Stomach (tissue), 8 donors: ENCODE measurements at regions not wholly inside any gene's neighbourhood (a gene's known extent, or its start where the extent isn't known, plus 50 kb on each side); places are given as distances from the start of the nearest gene placed in this dataset.

Source experiments
- DNase-seq, 2 donors: peaks; one replicate each; pipeline versions ENCODE4 v3.0.0 to v3.0.0-alpha.2; 2013 to 2019
- H3K27ac ChIP-seq, 5 donors: fragments of 200-600 bp in 4 of 5; sonication (generic) in 4 of 5; one replicate each; pipeline ENCODE4 v1.5.1; 2013 to 2019; ENCODE audit warnings: mild to moderate bottlenecking in 1 of 5, moderate library complexity in 1 of 5
- H3K27me3 ChIP-seq, 3 donors: fragments of 200-600 bp; sonication (generic); one replicate each; pipeline ENCODE4 v1.5.1; 2017 to 2019; ENCODE audit warnings: mixed run types in 1 of 3
- H3K36me3 ChIP-seq, 4 donors: fragments of 200-600 bp; sonication (generic); 1 replicate in 3 of 4; 2 replicates in 1 of 4; pipeline ENCODE4 v1.5.1; 2016 to 2019
- H3K4me1 ChIP-seq, 4 donors: fragments of 200-600 bp; sonication (generic); one replicate each; pipeline ENCODE4 v1.5.1; 2016 to 2019
- H3K4me3 ChIP-seq, 4 donors: fragments of 200-600 bp; sonication (generic) in 3 of 4; one replicate each; pipeline ENCODE4 v1.5.1; 2016 to 2019; ENCODE audit warnings: mild to moderate bottlenecking in 1 of 4
- H3K9me3 ChIP-seq, 4 donors: fragments of 200-600 bp; sonication (generic); one replicate each; pipeline ENCODE4 v1.5.1; 2016 to 2019
- CTCF ChIP-seq, 7 experiments: fragments of 450-650 bp in 4 of 7; fragments of 200-600 bp in 3 of 7; sonication (generic) in 3 of 7; IDR thresholded peaks; one replicate each; pipeline ENCODE4 v1.5.1; 2016 to 2019; ENCODE audit warnings: antibody characterized with exemption in 7 of 7, control low read depth in 2 of 7, mild to moderate bottlenecking in 1 of 7
- EP300 ChIP-seq: sonication (generic); formaldehyde crosslinking; IDR thresholded peaks from one replicate; pipeline ENCODE4 v1.6.1; 2017; ENCODE audit warnings: antibody characterized with exemption
- POLR2A ChIP-seq, 4 donors: fragments of 450-650 bp; IDR thresholded peaks; one replicate each; pipeline ENCODE4 v1.6.1; 2016; ENCODE audit warnings: antibody characterized with exemption in 4 of 4, control low read depth in 2 of 4, mild to moderate bottlenecking in 1 of 4, moderate library complexity in 1 of 4
- POLR2AphosphoS5 ChIP-seq, 3 donors: sonication (generic); formaldehyde crosslinking; IDR thresholded peaks; one replicate each; pipeline ENCODE4 v1.6.1; 2016; ENCODE audit warnings: antibody characterized with exemption in 3 of 3
- WGBS, 5 donors: extraction: QIAGEN DNeasy Blood & Tissue Kit in 3 of 5; methylation state at CpG; one replicate each; pipeline versions ENCODE4 v1.1.5 to v1.1.7; 2013 to 2018; 5-methylcytosine and 5-hydroxymethylcytosine counted together
- intact Hi-C: fragments of 100-400 bp; cut with DNase I; formaldehyde crosslinking; loops from one replicate; pipeline ENCODE4 v1.15.1; 2023; ENCODE audit warnings: low total_unique reads
- donor health status: healthy with polysubstance abuse.
- donor health status: Bipolar disorder and iron deficiency.
- donor health status: healthy.

- no peak for TF ChIP-seq POLR2A (IDR thresholded peaks at IDR 0.05)
- WGBS, 5 donors = 76 to 90% (median 86%) methylated on average over 3 to 5 of the region's 5 CpGs
- Histone ChIP-seq H3K4me3 (no peak overlapping the region), H3K9me3 (peaks cover 0 to 10% (median 9%) of the 10 kb centered on the region in 4 donors), H3K27me3 (no peaks in the 10 kb centered on the region), H3K36me3 (no peaks in the 10 kb centered on the region), H3K4me1 (no peaks in the 10 kb centered on the region), H3K27ac (no peak overlapping the region)
- intact Hi-C loops = no loop called here
- DNase-seq = no peak
Measured at GRCh38 chr14:99057576-99058083, 214.4 kb downstream of the BCL11B start.

DNA sequence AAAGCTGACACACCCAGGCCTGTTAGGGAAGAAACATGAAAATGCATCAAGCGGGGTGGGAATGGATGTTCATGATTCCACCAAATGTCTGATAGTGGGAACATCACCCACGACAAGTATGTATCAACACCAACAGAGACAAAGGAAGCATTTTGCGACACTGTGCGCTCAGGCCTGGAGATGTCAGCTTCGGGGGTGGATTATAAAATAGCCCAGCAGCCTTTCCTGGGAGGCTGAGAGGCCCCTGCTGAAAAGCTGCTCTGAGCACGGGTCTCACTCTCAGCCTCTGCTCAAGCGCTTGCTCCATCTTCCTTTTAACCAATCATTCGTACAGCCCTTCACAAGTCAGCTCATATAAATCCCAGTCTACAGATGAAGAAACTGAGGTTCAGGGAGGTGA lies 213.5 kb downstream of the BCL11B start:
- TF ChIP-seq POLR2AphosphoS5 (IDR thresholded peaks at IDR 0.05) (no peak), CTCF (IDR thresholded peaks at IDR 0.05) (no peak), EP300 (no peak), POLR2A (IDR thresholded peaks at IDR 0.05) (no peak)
- no peaks in the 10 kb centered on the region for H3K4me1 ChIP-seq
- H3K4me3 ChIP-seq = no peak overlapping the region
- no peaks in the 10 kb centered on the region for H3K36me3 ChIP-seq
- no peak overlapping the region for H3K27ac ChIP-seq
- WGBS, 5 donors = 87 to 96% (median 94%) methylated on average over 8 of the region's 8 CpGs
- intact Hi-C loops = no loop called here
- no peaks in the 10 kb centered on the region for H3K27me3 ChIP-seq
- no peak for DNase-seq
- peaks cover 0 to 2% (median under 1%) of the 10 kb centered on the region in 4 donors for H3K9me3 ChIP-seq

DNA sequence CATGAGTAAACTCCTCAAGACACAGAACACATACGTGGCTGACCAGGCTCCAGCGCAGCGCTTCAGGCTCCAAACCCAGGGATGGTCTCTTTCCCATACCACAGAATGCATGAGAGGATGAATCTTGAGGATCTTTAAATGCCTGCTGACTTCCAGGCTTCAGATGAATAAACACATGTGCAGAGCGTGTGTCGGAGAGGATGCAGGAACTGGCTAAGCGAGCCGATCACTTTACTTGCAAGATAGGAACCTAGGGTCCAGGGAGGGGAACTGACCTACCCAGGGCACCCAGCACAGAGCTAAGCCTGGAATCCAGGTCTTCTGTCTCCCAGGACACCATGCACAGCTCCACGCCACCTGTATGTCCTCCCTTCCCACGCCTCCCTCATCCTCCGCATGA lies 209.8 kb downstream of the BCL11B start:
- WGBS, 5 donors = 62 to 82% (median 69%) methylated on average over 10 of the region's 10 CpGs
- Histone ChIP-seq H3K36me3 (no peaks in the 10 kb centered on the region), H3K9me3 (peaks cover 0 to 9% (median 5%) of the 10 kb centered on the region in 4 donors), H3K27me3 (peaks cover 0 to 4% (median 0%) of the 10 kb centered on the region in 3 donors), H3K4me3 (no peak overlapping the region), H3K27ac (no peak overlapping the region), H3K4me1 (no peaks in the 10 kb centered on the region)
- no peak for TF ChIP-seq CTCF (IDR thresholded peaks at IDR 0.05)
- no peak for TF ChIP-seq POLR2A (IDR thresholded peaks at IDR 0.05)
- TF ChIP-seq EP300 = no peak
- DNase-seq = no peak
- intact Hi-C loops = no loop called here

GRCh38 chr14:99062772-99063418 lies 209.1 kb downstream of the BCL11B start:
- no peaks in the 10 kb centered on the region for H3K36me3 ChIP-seq
- peaks cover 0 to 11% (median 9%) of the 10 kb centered on the region in 4 donors for H3K9me3 ChIP-seq
- no peak overlapping the region for H3K4me3 ChIP-seq
- intact Hi-C loops = no loop called here
- no peak for DNase-seq
- 85 to 92% (median 87%) methylated on average over 18 of the region's 18 CpGs for WGBS, 5 donors
- no peak overlapping the region for H3K27ac ChIP-seq
- peaks cover 0 to 4% (median 0%) of the 10 kb centered on the region in 3 donors for H3K27me3 ChIP-seq
- no peaks in the 10 kb centered on the region for H3K4me1 ChIP-seq
- no peak for TF ChIP-seq POLR2AphosphoS5 (IDR thresholded peaks at IDR 0.05)
- TF ChIP-seq CTCF (IDR thresholded peaks at IDR 0.05) = no peak
- no peak for TF ChIP-seq POLR2A (IDR thresholded peaks at IDR 0.05)
- no peak for TF ChIP-seq EP300

DNA sequence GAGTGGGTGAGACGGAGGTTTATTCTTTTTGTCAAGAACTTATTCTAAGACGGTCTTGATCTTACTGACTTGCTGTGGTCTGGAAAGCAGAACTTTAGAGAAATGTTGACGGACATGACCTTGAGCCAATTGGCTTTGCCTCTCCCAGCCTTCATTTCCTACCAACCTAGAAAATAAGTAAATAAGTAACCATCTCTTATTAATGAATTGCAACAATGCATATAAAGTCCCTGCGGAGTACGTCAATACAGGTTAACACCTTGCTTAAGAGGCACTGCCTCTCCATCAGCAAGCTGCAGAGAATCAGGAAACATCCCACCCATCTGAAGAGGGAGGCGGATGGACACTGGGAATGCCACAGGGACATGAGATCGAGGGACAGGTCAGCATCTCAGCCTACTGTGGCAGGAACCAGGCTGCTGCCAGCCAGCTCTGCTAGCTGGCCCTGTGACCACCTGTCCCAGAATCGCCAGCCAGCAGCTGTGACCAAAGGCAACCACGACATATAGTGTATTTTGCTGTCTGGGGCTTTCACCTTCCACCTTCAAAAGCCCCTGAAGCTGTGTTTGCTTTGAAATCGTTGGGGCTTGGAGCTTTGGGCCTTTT lies 208.3 kb downstream of the BCL11B start:
- TF ChIP-seq CTCF (IDR thresholded peaks at IDR 0.05) = no peak
- TF ChIP-seq EP300 = no peak
- no peak for TF ChIP-seq POLR2AphosphoS5 (IDR thresholded peaks at IDR 0.05)
- TF ChIP-seq POLR2A (IDR thresholded peaks at IDR 0.05) = no peak
- intact Hi-C loops = no loop called here
- WGBS, 5 donors = 56 to 71% (median 65%) methylated on average over 10 of the region's 10 CpGs

More for the DNA sequence above, 208.3 kb downstream of the BCL11B start:
- Histone ChIP-seq H3K9me3 (peaks cover 0 to 13% (median 9%) of the 10 kb centered on the region in 4 donors), H3K4me1 (no peaks in the 10 kb centered on the region), H3K4me3 (no peak overlapping the region), H3K27me3 (peaks cover 0 to 4% (median 0%) of the 10 kb centered on the region in 3 donors), H3K36me3 (no peaks in the 10 kb centered on the region), H3K27ac (no peak overlapping the region)
- DNase-seq = peak in 1 of 2 donors; percentile 30
